Stimulated activated CD4-positive, alpha-beta T cell treated with anti-CD3 and anti-CD28 coated beads, Interleukin-2, amount 100 ng/mL, for 48 hours (primary cell): ENCODE measurements at regions not wholly inside any gene's neighbourhood (a gene's known extent, or its start where the extent isn't known, plus 50 kb on each side); places are given as distances from the start of the nearest gene placed in this dataset.
"Not testable (repeated sequence)": the region's sequence is repeated elsewhere in the genome, so short reads cannot be mapped to it uniquely, and the experiment has no call there.

Experiments
- DNase-seq, 2 donors: peaks; one replicate each; pipeline ENCODE4 v3.0.0-alpha.2; 2020

GRCh38 chr3:103195216-103195615, 760.4 kb downstream of the ZPLD1 start:
- DNase-seq: no peak

GRCh38 chr3:103203441-103203840, 768.6 kb downstream of the ZPLD1 start:
- no peak for DNase-seq

GRCh38 chr3:103210583-103210982, 775.8 kb downstream of the ZPLD1 start:
- no peak for DNase-seq

- DNase-seq: no peak
Measured at GRCh38 chr3:103218146-103218545, 783.3 kb downstream of the ZPLD1 start.

DNA sequence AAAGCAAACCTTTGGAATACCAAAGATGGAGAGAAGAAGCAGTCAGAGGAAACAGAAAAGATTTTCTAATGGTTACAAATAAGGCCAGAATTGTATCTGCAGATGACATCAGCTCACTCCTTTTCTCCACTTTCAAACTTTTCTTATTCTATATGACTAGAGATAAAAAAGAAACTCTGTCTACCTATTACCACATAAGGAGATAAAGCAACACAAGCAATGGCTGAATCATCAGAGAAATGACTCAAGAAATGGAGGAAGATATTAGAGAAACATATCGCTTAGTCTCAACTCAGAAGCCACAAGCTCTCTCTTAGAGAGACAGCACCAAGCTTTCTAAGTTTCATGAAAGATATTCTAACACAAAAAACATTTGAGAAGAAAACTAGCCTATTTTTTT, 784.0 kb downstream of the ZPLD1 start:
- DNase-seq: no peak

DNA sequence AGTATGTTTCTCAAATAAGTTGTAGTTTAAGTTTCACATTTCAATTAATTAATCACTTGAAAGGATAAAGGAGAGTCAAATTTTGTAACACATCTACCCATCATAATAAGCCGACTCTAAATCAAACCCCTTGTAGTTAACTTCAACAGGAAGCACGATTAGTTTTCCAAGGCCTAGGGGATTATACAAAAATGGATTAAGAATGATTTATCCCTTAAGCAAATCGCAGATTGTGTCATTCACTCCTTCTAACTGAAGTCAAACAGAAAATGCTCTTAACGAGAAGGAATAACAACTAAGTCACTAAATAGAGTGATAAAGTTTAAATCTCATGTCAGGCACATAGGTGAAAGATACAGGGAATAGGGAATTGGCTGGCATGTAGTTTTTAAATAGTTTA, 792.8 kb downstream of the ZPLD1 start:
- DNase-seq: no peak

GRCh38 chr3:103247459-103247858, 812.6 kb downstream of the ZPLD1 start:
- DNase-seq: no peak

GRCh38 chr3:103254827-103255226, 820.0 kb downstream of the ZPLD1 start:
- not testable (repeated sequence) for DNase-seq

DNA sequence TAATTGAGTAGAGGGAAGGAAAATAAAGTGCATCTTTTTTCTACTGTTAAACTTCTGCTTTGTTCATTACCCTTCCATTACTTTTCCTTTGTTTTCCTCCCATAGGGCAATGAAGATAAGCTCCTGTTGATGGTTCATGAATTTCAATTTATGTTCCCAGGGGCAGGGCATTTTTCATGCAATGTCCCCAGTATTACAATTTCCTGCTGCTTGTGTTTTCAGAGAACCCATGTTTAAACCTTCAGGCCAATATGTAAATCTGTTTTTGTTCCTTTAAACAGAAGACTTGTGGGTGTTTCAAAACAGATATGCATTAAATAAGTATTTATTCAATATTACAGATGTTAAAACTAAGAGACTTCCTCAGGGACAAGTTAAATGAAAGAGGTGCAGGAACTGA, 834.5 kb downstream of the ZPLD1 start:
- no peak for DNase-seq

GRCh38 chr3:103271575-103271974, 836.8 kb downstream of the ZPLD1 start:
- no peak for DNase-seq

DNA sequence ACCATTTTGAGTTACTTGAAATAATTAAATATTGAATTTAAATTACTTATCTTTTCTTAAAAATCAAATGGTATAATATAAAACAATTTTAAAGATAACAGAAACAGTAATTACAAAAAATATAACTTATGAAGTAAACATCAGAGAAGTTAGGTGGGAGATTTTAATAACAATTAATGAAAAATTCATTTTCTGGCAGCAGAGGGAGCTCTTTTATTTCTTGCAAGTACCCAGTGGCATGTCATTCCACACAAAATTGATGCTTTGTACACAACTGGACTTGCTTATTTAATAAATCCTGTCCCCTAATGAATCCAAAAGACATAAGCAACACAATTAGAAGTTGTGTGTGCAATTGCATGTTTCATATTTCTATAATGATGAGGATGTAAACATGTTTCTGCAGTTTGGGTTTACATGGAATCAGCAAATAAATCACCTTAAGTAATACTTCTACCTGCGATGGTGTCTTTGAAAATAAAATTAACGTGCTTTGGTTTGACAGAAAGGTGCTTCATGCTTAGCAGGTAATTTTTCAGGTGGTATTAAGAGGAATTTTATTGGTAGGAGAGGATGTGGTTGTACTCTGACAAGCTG, 861.3 kb downstream of the ZPLD1 start:
- DNase-seq: no peak

DNA sequence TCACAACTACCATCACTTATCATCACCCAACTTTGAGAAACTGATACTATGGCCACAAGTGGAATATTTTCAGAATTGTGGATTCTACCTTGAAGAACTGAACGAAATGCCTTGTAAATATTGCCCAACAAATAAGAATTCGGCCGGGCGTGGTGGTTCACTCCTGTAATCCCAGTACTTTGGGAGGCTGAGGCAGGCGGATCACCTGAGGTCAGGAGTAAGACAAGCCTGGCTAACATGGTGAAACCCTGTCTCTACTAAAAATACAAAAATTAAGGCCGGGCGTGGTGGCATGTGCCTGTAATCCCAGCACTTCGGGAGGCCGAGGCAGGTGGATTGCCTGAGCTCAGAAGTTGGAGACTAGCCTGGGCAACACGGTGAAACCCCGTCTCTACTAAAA, 862.7 kb downstream of the ZPLD1 start:
- not testable (repeated sequence) for DNase-seq

DNA sequence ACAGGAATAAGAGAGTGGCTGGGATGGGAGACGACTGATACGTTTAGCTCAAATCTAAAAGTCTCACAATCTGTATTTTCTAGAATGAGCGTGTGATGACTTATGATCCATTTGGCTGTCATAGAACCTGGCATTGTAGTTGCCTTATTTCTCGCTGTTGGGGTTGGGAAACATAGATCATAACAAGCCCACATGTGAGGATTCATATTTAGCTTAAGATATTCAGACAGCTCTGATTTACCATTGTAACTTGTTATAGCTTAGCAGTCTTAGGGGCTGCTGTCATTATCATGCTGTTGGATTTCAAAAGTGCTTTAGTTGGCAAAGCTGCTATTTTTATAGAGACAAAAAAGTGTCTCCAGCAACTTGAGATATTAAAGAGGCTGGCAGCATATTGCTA, 871.3 kb downstream of the ZPLD1 start:
- DNase-seq: no peak

GRCh38 chr3:103308921-103309320, 874.1 kb downstream of the ZPLD1 start:
- no peak for DNase-seq

DNA sequence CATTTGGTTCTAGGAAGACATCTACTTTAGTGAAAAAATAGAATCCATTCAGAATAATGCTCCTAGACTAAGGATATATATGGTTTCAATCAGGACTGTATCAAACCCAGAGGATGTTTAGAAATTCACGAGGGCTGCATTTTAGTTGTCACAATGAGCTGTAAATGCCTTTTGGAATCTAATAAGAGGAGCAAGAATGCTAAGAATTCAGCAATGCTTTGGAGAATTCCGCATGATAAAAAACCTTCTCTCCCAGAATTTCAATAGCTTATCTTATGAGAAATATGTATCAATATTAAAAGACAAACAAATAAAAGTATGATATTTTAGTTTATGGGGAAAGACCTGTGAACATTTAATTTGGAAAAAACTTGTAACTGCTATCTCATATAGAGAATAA, 885.1 kb downstream of the ZPLD1 start:
- DNase-seq: no peak

GRCh38 chr3:103337179-103337845, 902.5 kb downstream of the ZPLD1 start:
- DNase-seq: no peak

GRCh38 chr3:103341078-103341606, 906.3 kb downstream of the ZPLD1 start:
- DNase-seq: no peak

GRCh38 chr3:103342205-103342731, 907.5 kb downstream of the ZPLD1 start:
- DNase-seq: no peak

DNA sequence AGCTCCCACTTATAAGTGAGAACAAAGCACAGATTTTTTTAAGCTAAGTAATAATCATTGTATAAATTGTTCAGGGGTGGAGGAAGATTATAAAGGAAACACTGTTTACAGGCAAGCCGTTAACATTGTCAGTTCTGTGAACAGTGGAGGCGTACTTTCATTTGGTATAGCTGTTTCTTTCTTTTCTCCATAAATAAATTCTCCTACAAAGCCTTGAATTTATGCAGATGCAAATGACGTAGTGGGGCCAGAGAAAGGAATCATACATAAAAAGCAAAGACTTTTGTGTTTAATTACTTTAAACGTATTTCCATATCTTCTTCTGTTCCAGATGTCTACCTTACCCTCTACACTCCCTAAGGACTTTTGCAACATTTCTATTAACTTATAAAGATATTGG, 914.9 kb downstream of the ZPLD1 start:
- no peak for DNase-seq

DNA sequence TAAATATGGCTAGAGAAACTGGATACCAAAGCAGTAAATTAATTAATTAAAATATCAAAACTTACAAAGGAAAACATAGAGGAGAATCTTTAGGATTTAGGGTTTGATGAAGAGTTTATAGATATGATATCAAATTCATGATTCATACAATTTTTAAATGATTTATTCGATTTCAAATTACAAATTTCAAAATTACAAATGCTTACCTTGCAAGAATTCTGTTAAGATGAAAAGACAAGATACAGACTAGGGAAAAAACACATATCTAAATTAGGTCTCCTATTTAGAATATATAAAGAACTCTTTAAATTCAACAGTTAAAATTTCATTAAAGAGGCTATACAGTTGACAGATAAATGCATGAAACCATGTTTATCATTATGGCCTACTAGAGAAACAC, 930.7 kb downstream of the ZPLD1 start:
- DNase-seq: no peak

DNA sequence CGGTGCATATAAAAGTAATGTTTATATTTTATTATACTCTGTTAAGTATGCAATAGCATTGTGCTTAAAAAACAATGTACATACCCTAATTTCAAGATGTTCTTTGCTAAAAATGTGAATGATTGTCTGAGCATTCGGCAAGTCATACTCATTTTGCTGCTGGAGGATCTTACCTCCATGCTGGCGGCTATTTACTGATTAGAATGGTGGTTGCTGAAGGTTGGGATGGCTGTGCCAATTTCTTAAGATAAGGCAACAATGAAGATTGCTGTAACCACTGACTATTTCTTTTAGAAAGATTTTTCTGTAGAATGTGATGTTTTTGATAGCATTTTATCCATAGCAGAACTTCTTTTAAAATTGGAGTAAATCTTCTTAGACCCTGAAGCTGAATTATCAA, 932.7 kb downstream of the ZPLD1 start:
- no peak for DNase-seq

- no peak for DNase-seq
Measured at GRCh38 chr3:103371411-103371810, 936.6 kb downstream of the ZPLD1 start.

DNA sequence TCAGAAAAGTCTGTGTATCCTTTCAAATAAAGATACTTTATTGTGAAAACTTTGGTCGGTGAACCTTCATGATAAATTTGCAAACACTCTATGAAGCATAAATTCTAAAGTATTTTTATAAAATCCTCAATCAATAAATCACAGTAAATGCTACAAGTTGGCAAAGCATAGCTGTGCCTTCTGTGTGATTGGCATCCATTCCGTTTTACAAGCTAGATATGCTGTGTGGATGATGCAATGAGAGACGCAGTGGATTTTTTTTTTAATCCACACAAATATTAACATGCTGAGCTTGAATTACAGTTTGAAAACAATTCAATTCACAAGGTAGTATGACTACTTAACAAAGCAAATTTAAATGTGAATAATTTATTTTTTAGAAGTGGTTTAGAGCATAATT, 937.2 kb downstream of the ZPLD1 start:
- DNase-seq: no peak

DNA sequence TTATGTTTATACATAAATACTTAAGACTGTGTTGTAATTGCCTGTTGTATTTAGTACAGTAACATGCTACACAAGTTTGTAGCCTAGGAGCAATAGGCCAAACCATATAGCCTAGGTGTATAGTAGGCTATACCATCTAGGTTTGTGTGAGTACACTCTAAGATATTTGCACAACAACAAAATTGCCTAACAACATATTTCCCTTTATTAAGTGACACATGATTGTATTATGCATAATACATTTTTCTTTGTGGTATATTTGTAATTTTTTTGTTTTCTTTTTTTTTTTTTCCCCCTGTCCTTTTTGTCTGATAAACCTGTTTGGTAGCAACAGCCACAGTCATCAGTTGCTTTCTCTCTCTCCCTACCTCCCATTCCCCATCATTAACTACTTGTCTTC, 945.6 kb downstream of the ZPLD1 start:
- no peak for DNase-seq
